HCT116 (cell line): ENCODE measurements at regions not wholly inside any gene's neighbourhood (a gene's known extent, or its start where the extent isn't known, plus 50 kb on each side); places are given as distances from the start of the nearest gene placed in this dataset.

Experiments used
- EZH2phosphoT487 ChIP-seq: fragments of 200-600 bp; IDR thresholded peaks from 2 replicates; pipeline ENCODE4 v1.6.1; 2018; ENCODE audit warnings: antibody characterized with exemption, borderline replicate concordance
- YY1 ChIP-seq: IDR thresholded peaks from 2 replicates; pipeline ENCODE4 v1.6.1; 2011; ENCODE audit warnings: low read length, low read depth, moderate library complexity, mild to moderate bottlenecking; ENCODE audit not compliant: insufficient replicate concordance; ENCODE audit errors: extremely low read depth
- ZNF274 ChIP-seq: fragments of 200-500 bp; sonication (Bioruptor generic); IDR thresholded peaks from 2 replicates; pipeline ENCODE4 v1.6.1; 2014; ENCODE audit warnings: mild to moderate bottlenecking, low read depth, low read length, inconsistent platforms

- TF ChIP-seq ZNF274: no peak
- TF ChIP-seq YY1: no peak
- no peak for TF ChIP-seq EZH2phosphoT487
Measured at GRCh38 chr21:38714999-38715398, 90.7 kb upstream of the ETS2 start.
